MM.1S (cell line): ENCODE measurements at regions not wholly inside any gene's neighbourhood (a gene's known extent, or its start where the extent isn't known, plus 50 kb on each side); places are given as distances from the start of the nearest gene placed in this dataset.

Source experiments
- DNase-seq: peaks from one replicate; pipeline ENCODE4 v3.0.0-alpha.2; 2015
- H2AFZ ChIP-seq: fragments of 300-600 bp; sonication (generic); 2 replicates; pipeline ENCODE4 v1.6.0; 2016; ENCODE audit warnings: antibody characterized with exemption, low read length
- H3F3A ChIP-seq: fragments of 300-600 bp; sonication (generic); 2 replicates; pipeline ENCODE4 v1.6.1; 2016; ENCODE audit warnings: mild to moderate bottlenecking, antibody characterized with exemption, low read length, moderate library complexity, mixed read lengths; ENCODE audit not compliant: insufficient read depth
- H3K27ac ChIP-seq: fragments of 300-600 bp; sonication (generic); 2 replicates; pipeline ENCODE4 v1.5.1; 2016; ENCODE audit warnings: mild to moderate bottlenecking, low read length
- H3K27me3 ChIP-seq: fragments of 300-600 bp; sonication (generic); replicated peaks from 2 replicates; pipeline ENCODE4 v1.6.0; 2016; ENCODE audit warnings: low read length; ENCODE audit not compliant: insufficient read depth
- H3K36me3 ChIP-seq: fragments of 300-600 bp; sonication (generic); replicated peaks from 2 replicates; pipeline ENCODE4 v1.6.1; 2016; ENCODE audit warnings: mild to moderate bottlenecking, low read length, mixed read lengths; ENCODE audit not compliant: insufficient read depth
- H3K4me1 ChIP-seq: fragments of 300-600 bp; sonication (generic); 2 replicates; pipeline ENCODE4 v1.6.1; 2016; ENCODE audit warnings: low read length, mixed read lengths
- H3K4me2 ChIP-seq: fragments of 300-600 bp; sonication (generic); 2 replicates; pipeline ENCODE4 v1.6.0; 2016; ENCODE audit warnings: low read depth, low read length
- H3K4me3 ChIP-seq: fragments of 300-600 bp; sonication (generic); 2 replicates; pipeline ENCODE4 v1.5.1; 2016; ENCODE audit warnings: low read length, mixed read lengths
- H3K79me2 ChIP-seq: fragments of 300-600 bp; sonication (generic); 2 replicates; pipeline ENCODE4 v1.6.1; 2016; ENCODE audit warnings: mixed run types, low read length, mixed read lengths
- H3K9ac ChIP-seq: fragments of 300-600 bp; sonication (generic); 2 replicates; pipeline ENCODE4 v1.6.1; 2016; ENCODE audit warnings: low read length, mixed read lengths
- H3K9me2 ChIP-seq: fragments of 300-600 bp; sonication (generic); replicated peaks from 2 replicates; pipeline ENCODE4 v1.6.1; 2016; ENCODE audit warnings: mild to moderate bottlenecking, low read length, mixed read lengths; ENCODE audit not compliant: insufficient read depth
- H3K9me3 ChIP-seq: fragments of 300-600 bp; sonication (generic); replicated peaks from 2 replicates; pipeline ENCODE4 v1.6.1; 2016; ENCODE audit warnings: mild to moderate bottlenecking, low read length, mixed read lengths; ENCODE audit not compliant: insufficient read depth
- H4K20me1 ChIP-seq: fragments of 300-600 bp; sonication (generic); 2 replicates; pipeline ENCODE4 v1.6.1; 2016; ENCODE audit warnings: mild to moderate bottlenecking, low read length, moderate library complexity, mixed read lengths; ENCODE audit not compliant: insufficient read depth
- EZH2 ChIP-seq: fragments of 300-600 bp; sonication (generic); optimal IDR thresholded peaks from 2 replicates; pipeline ENCODE3; 2017; ENCODE audit warnings: low read depth, mild to moderate bottlenecking, antibody characterized with exemption, low read length, mixed read lengths
- EZH2phosphoT487 ChIP-seq: fragments of 300-600 bp; sonication (generic); IDR thresholded peaks from 2 replicates; pipeline ENCODE4 v1.6.1; 2018; ENCODE audit warnings: antibody characterized with exemption, low read length
- TF ChIP-seq, protein P1 (sequence below): fragments of 300-600 bp; sonication (generic); IDR thresholded peaks from 2 replicates; pipeline ENCODE4 v1.5.1; 2016; ENCODE audit warnings: antibody characterized with exemption, low read length, mixed read lengths

GRCh38 chr13:99750951-99751350, 220.6 kb downstream of the ZIC5 start:
- Histone ChIP-seq H3K9me3 (no peaks in the 10 kb centered on the region), H2AFZ (no peak overlapping the region), H3K4me2 (no peak overlapping the region), H4K20me1 (no peaks in the 10 kb centered on the region), H3K9me2 (no peaks in the 10 kb centered on the region), H3K9ac (no peak overlapping the region), H3K79me2 (no peaks in the 10 kb centered on the region), H3K27ac (no peak overlapping the region), H3K4me3 (no peak overlapping the region), H3F3A (no peaks in the 10 kb centered on the region), H3K4me1 (no peaks in the 10 kb centered on the region), H3K27me3 (no peaks in the 10 kb centered on the region), H3K36me3 (no peaks in the 10 kb centered on the region)
- no peak for DNase-seq
- TF ChIP-seq EZH2 (no peak), EZH2phosphoT487 (no peak)
- TF ChIP-seq, protein P1, sequence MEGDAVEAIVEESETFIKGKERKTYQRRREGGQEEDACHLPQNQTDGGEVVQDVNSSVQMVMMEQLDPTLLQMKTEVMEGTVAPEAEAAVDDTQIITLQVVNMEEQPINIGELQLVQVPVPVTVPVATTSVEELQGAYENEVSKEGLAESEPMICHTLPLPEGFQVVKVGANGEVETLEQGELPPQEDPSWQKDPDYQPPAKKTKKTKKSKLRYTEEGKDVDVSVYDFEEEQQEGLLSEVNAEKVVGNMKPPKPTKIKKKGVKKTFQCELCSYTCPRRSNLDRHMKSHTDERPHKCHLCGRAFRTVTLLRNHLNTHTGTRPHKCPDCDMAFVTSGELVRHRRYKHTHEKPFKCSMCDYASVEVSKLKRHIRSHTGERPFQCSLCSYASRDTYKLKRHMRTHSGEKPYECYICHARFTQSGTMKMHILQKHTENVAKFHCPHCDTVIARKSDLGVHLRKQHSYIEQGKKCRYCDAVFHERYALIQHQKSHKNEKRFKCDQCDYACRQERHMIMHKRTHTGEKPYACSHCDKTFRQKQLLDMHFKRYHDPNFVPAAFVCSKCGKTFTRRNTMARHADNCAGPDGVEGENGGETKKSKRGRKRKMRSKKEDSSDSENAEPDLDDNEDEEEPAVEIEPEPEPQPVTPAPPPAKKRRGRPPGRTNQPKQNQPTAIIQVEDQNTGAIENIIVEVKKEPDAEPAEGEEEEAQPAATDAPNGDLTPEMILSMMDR = no peak

GRCh38 chr13:99749271-99750019, 222.1 kb downstream of the ZIC5 start:
- TF ChIP-seq, protein P1 = no peak
- no peak for TF ChIP-seq EZH2
- TF ChIP-seq EZH2phosphoT487 = no peak
- Histone ChIP-seq H3K9me3 (no peaks in the 10 kb centered on the region), H3F3A (no peaks in the 10 kb centered on the region), H3K4me3 (no peak overlapping the region), H3K4me1 (no peaks in the 10 kb centered on the region), H3K4me2 (no peak overlapping the region), H3K9me2 (no peaks in the 10 kb centered on the region), H3K9ac (no peak overlapping the region), H2AFZ (no peak overlapping the region), H3K27ac (no peak overlapping the region), H3K36me3 (no peaks in the 10 kb centered on the region), H4K20me1 (no peaks in the 10 kb centered on the region), H3K79me2 (no peaks in the 10 kb centered on the region), H3K27me3 (no peaks in the 10 kb centered on the region)
- no peak for DNase-seq

DNA sequence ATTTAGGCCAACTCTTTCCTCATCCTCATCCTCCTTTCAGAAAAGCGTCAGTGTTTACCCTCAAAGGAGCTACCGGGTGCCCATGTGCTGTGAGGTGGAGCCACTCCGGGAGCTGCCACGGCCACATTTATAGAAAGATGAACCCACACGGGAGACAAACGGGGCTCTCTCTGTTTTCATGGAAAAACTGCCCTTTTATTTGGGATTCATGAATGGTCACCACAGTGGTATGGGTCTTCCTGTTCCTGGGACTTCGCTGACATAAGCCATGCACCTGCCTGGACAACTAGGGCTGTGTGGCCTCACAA, 224.2 kb downstream of the ZIC5 start:
- no peaks in the 10 kb centered on the region for H3K4me1 ChIP-seq
- no peak overlapping the region for H3K27ac ChIP-seq
- H3K4me3 ChIP-seq = no peak overlapping the region
- H3K9me3 ChIP-seq = no peaks in the 10 kb centered on the region
- H3K9me2 ChIP-seq = no peaks in the 10 kb centered on the region
- TF ChIP-seq, protein P1 = no peak
- TF ChIP-seq EZH2phosphoT487 = no peak
- TF ChIP-seq EZH2 = no peak
- no peaks in the 10 kb centered on the region for H3K36me3 ChIP-seq
- no peak overlapping the region for H3K4me2 ChIP-seq
- no peak for DNase-seq
- H3K27me3 ChIP-seq = no peaks in the 10 kb centered on the region
- no peaks in the 10 kb centered on the region for H3F3A ChIP-seq
- no peaks in the 10 kb centered on the region for H3K79me2 ChIP-seq
- no peaks in the 10 kb centered on the region for H4K20me1 ChIP-seq
- no peak overlapping the region for H3K9ac ChIP-seq
- H2AFZ ChIP-seq = no peak overlapping the region
